ENCODE measurements at regions not wholly inside any gene's neighbourhood (a gene's known extent, or its start where the extent isn't known, plus 50 kb on each side); places are given as distances from the start of the nearest gene placed in this dataset.

DNA sequence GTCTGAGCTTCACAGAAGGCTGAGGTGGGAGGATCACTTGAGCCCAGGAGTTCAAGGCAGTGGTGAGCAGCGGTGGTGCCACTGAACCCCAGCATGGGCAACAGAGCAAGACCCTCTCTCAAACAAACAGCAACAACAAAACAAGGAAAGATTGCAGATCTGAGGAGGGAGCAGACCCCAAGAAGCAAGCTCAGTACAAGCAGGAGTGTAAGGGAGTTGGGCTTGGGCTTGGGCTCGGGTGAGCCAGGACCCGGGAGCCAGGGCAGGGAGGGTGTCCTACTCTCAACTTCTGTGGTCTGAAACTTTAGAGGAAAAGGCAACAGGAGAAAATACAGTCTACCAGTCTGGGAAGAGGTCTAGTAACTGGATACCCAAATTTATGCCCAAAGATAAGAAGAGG is 92.0 kb upstream of the RAB12 start:
- Histone ChIP-seq H3K9me3 (replicated peaks in 1 of 3) (no peaks in the 10 kb centered on the region), H3K27ac (no peak overlapping the region), H3K27me3 (no peaks in the 10 kb centered on the region), H3K4me3 (no peak overlapping the region), H3K36me3 (replicated peaks in 1 of 2) (no peaks in the 10 kb centered on the region), H3K4me1 (replicated peaks in 1 of 2) (no peaks in the 10 kb centered on the region)
- 86 to 95% (median 89%) methylated on average over 3 of the region's 3 CpGs for WGBS, 4 donors
- intact Hi-C loops (cut with DNase I), result no loop called here
- no peak for DNase-seq
- TF ChIP-seq, protein P1, sequence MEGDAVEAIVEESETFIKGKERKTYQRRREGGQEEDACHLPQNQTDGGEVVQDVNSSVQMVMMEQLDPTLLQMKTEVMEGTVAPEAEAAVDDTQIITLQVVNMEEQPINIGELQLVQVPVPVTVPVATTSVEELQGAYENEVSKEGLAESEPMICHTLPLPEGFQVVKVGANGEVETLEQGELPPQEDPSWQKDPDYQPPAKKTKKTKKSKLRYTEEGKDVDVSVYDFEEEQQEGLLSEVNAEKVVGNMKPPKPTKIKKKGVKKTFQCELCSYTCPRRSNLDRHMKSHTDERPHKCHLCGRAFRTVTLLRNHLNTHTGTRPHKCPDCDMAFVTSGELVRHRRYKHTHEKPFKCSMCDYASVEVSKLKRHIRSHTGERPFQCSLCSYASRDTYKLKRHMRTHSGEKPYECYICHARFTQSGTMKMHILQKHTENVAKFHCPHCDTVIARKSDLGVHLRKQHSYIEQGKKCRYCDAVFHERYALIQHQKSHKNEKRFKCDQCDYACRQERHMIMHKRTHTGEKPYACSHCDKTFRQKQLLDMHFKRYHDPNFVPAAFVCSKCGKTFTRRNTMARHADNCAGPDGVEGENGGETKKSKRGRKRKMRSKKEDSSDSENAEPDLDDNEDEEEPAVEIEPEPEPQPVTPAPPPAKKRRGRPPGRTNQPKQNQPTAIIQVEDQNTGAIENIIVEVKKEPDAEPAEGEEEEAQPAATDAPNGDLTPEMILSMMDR (IDR thresholded peaks at IDR 0.05), result no peak
- TF ChIP-seq POLR2A (IDR thresholded peaks at IDR 0.05), result no peak

DNA sequence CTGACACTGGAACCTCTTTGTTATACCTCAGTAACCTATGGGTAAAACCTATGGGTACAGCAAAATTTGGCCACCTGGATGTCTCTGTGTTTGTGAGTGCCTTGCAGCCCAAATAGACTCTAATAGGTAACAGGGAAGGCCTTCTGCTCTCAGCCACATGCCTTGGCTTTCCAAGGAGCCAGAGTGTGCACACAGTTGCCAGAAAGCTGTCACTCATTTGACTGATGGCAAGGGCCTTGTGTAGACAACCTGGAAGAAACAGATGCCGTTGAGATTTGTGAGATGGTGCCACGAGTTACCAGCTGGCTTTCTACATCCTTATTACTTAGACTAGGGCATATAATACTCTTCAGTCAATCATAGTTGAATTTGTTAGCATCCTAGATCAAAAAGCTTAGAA is 90.1 kb upstream of the RAB12 start:
- intact Hi-C loops (cut with DNase I), result no loop called here
- H3K27ac ChIP-seq, result no peak overlapping the region
- no peak for TF ChIP-seq POLR2A (IDR thresholded peaks at IDR 0.05)
- TF ChIP-seq, protein P1 (IDR thresholded peaks at IDR 0.05), result no peak
- no peaks in the 10 kb centered on the region for H3K4me1 ChIP-seq (replicated peaks in 1 of 2)
- H3K4me3 ChIP-seq, result no peak overlapping the region
- no peaks in the 10 kb centered on the region for H3K27me3 ChIP-seq
- no peak for DNase-seq
- no peaks in the 10 kb centered on the region for H3K36me3 ChIP-seq (replicated peaks in 1 of 2)
- no peaks in the 10 kb centered on the region for H3K9me3 ChIP-seq (replicated peaks in 1 of 3)
- 15 to 50% (median 38%) methylated on average over 2 of the region's 2 CpGs for WGBS, 4 donors

GRCh38 chr18:8520266-8520665 is 89.0 kb upstream of the RAB12 start:
- DNase-seq, result no peak
- TF ChIP-seq, protein P1 (IDR thresholded peaks at IDR 0.05), result no peak
- TF ChIP-seq POLR2A (IDR thresholded peaks at IDR 0.05), result no peak
- Histone ChIP-seq H3K9me3 (replicated peaks in 1 of 3) (no peaks in the 10 kb centered on the region), H3K27ac (no peak overlapping the region), H3K4me3 (no peak overlapping the region), H3K4me1 (replicated peaks in 1 of 2) (no peaks in the 10 kb centered on the region), H3K36me3 (replicated peaks in 1 of 2) (no peaks in the 10 kb centered on the region), H3K27me3 (no peaks in the 10 kb centered on the region)
- intact Hi-C loops (cut with DNase I), result no loop called here
- WGBS, 4 donors, result 79 to 92% (median 85%) methylated on average over 1 of the region's 1 CpG

DNA sequence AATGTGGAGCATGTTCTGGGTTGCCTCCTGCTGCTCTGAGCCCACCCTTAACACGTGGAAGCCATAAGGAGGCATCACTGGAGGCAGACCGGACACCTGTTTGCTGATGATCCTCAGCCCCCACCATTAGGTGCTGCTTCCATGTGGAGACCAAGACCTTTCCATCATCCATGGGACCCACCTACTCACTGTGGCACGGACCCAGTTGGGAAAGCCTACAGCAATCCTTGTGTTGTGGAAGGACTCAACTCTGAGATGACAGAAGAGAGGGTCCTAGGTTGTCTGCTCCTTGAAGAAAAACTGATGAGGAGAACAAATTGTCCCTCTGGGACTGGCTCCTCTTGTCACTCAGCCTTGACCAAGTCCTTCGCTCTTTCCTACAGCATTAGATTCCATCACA is 86.5 kb upstream of the RAB12 start:
- intact Hi-C loops (cut with DNase I), result no loop called here

More for the DNA sequence above, 86.5 kb upstream of the RAB12 start:
- Histone ChIP-seq H3K4me3 (no peak overlapping the region), H3K27me3 (no peaks in the 10 kb centered on the region), H3K27ac (no peak overlapping the region), H3K4me1 (replicated peaks in 1 of 2) (no peaks in the 10 kb centered on the region), H3K9me3 (replicated peaks in 1 of 3) (no peaks in the 10 kb centered on the region), H3K36me3 (replicated peaks in 1 of 2) (no peaks in the 10 kb centered on the region)
- DNase-seq, result no peak
- TF ChIP-seq POLR2A (IDR thresholded peaks at IDR 0.05), result no peak
- TF ChIP-seq, protein P1 (IDR thresholded peaks at IDR 0.05), result no peak
- WGBS, 4 donors, result 70 to 78% (median 75%) methylated on average over 2 to 4 of the region's 4 CpGs
